Heart left ventricle (tissue), 13 donors: ENCODE measurements at regions not wholly inside any gene's neighbourhood (a gene's known extent, or its start where the extent isn't known, plus 50 kb on each side); places are given as distances from the start of the nearest gene placed in this dataset.

Source experiments
- POLR2A ChIP-seq, 2 donors: fragments of 450-650 bp; IDR thresholded peaks; one replicate each; pipeline ENCODE4 v1.6.1; 2017; ENCODE audit warnings: antibody characterized with exemption in 2 of 2, mild to moderate bottlenecking in 2 of 2, moderate library complexity in 2 of 2
- TF ChIP-seq, protein P1 (sequence below), 12 donors: fragments of 200-600 bp; sonication (generic) in 4 of 12; IDR thresholded peaks; one replicate each; pipeline versions ENCODE4 v1.5.0 to v1.8.0; 2018 to 2022; ENCODE audit warnings: antibody characterized with exemption in 12 of 12, mild to moderate bottlenecking in 5 of 12
- donor health status: ischemic (EF 13 %, LVEDD 7.1; RV severe dilation, severe dysfunction).
- donor health status: DM: no; HTN: yes; CAD: no.
- donor health status: DM: no; HTN: no; CAD: no.
- donor health status: ischemic (EF 25% LVEDD 6.9; RV normal size, moderate dysfunction).
- donor health status: ischemic (EF 25% LVEDD 5.7; RV mildly dilated, moderate dysfunction).
- donor health status: ischemic (EF 35%, LVEDD 5.7; RV mildly dilated, moderate dysfunction).
- donor health status: nonischemic (EF 11% LVEDD 7.7; RV severe dilation, severe dysfunction).
- donor health status: DM: yes; HTN: yes; CAD: no.
- donor health status: PGD.
- donor health status: ischemic (EF 29% LVEDD 5.4; RV normal size, mild dysfunction).
- donor health status: nonischemic (EF 23%, LVEDD 6.1; RV moderate dilation, normal function).

DNA sequence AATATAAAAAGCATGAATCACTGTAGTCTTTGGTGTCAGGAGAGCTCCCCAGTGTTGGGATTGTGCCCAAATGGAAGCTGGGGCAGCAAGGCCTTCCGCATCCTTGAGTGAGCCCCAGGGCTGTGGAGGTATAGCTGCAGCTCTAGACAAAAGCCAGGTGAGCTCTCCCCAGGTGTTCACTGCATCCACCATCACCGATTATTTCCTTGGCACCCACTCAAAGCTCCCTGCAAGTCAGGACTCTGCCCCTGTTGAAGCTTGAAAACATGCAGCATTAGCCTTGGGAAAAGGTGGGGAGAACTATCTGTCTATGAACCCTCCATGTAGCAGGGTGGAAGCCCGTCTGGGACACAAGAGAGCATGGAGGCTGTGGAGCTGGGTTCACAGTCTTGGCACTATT, 228.8 kb downstream of the BMP7 start:
- TF ChIP-seq, protein P1, sequence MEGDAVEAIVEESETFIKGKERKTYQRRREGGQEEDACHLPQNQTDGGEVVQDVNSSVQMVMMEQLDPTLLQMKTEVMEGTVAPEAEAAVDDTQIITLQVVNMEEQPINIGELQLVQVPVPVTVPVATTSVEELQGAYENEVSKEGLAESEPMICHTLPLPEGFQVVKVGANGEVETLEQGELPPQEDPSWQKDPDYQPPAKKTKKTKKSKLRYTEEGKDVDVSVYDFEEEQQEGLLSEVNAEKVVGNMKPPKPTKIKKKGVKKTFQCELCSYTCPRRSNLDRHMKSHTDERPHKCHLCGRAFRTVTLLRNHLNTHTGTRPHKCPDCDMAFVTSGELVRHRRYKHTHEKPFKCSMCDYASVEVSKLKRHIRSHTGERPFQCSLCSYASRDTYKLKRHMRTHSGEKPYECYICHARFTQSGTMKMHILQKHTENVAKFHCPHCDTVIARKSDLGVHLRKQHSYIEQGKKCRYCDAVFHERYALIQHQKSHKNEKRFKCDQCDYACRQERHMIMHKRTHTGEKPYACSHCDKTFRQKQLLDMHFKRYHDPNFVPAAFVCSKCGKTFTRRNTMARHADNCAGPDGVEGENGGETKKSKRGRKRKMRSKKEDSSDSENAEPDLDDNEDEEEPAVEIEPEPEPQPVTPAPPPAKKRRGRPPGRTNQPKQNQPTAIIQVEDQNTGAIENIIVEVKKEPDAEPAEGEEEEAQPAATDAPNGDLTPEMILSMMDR (IDR thresholded peaks at IDR 0.05), result no peak
- TF ChIP-seq POLR2A (IDR thresholded peaks at IDR 0.05), result no peak
